PFSK-1 (cell line): ENCODE measurements at regions not wholly inside any gene's neighbourhood (a gene's known extent, or its start where the extent isn't known, plus 50 kb on each side); places are given as distances from the start of the nearest gene placed in this dataset.

Experiments used
- FOXP2 ChIP-seq: optimal IDR thresholded peaks from 2 replicates; pipeline ENCODE3; 2011; ENCODE audit warnings: borderline replicate concordance, control low read depth, inconsistent platforms; ENCODE audit not compliant: insufficient read depth; ENCODE audit errors: extremely low read length, extremely low read depth
- POLR2AphosphoS5 ChIP-seq: IDR thresholded peaks from 2 replicates; pipeline ENCODE4 v1.6.1; 2012; ENCODE audit warnings: low read depth, mild to moderate bottlenecking, control low read depth, low read length, moderate library complexity
- REST ChIP-seq, 2 experiments: IDR thresholded peaks; 2 replicates each; pipeline versions ENCODE4 v1.6.1 to v1.8.0; 2011 to 2012; ENCODE audit warnings: low read depth in 2 of 2, low read length in 2 of 2, control low read depth in 1 of 2, inconsistent platforms in 1 of 2, mild to moderate bottlenecking in 1 of 2, moderate library complexity in 1 of 2; ENCODE audit not compliant: insufficient read depth in 1 of 2
- SIN3A ChIP-seq: IDR thresholded peaks from 2 replicates; pipeline ENCODE4 v1.6.1; 2012; ENCODE audit warnings: mild to moderate bottlenecking, low read length, moderate library complexity, borderline replicate concordance; ENCODE audit not compliant: insufficient read depth
- TAF1 ChIP-seq: IDR thresholded peaks from 2 replicates; pipeline ENCODE4 v1.6.1; 2012; ENCODE audit warnings: low read length, control low read depth, borderline replicate concordance; ENCODE audit not compliant: insufficient read depth

- TF ChIP-seq POLR2AphosphoS5, result no peak
- no peak for TF ChIP-seq TAF1
- no peak for TF ChIP-seq SIN3A
- no peak for TF ChIP-seq REST (IDR thresholded peaks at IDR 0.05; ENCODE audit: insufficient read depth in 1 of 2, low read depth in 2 of 2, low read length in 2 of 2)
- TF ChIP-seq FOXP2, result no peak
Measured at GRCh38 chr14:54310151-54310850, 86.5 kb upstream of the CDKN3 start.

GRCh38 chr14:54310851-54311228 lies 86.0 kb upstream of the CDKN3 start:
- TF ChIP-seq POLR2AphosphoS5 (no peak), SIN3A (no peak), TAF1 (no peak), REST (IDR thresholded peaks at IDR 0.05; ENCODE audit: insufficient read depth in 1 of 2, low read depth in 2 of 2, low read length in 2 of 2) (no peak), FOXP2 (no peak)

GRCh38 chr14:54312166-54312801 lies 84.5 kb upstream of the CDKN3 start:
- TF ChIP-seq POLR2AphosphoS5, result no peak
- peak in 1 of 2 experiments; percentile 46; a peak in 1 of 4 replicates for TF ChIP-seq REST (IDR thresholded peaks at IDR 0.05; ENCODE audit: insufficient read depth in 1 of 2, low read depth in 2 of 2, low read length in 2 of 2)

GRCh38 chr14:54314365-54315104 lies 82.3 kb upstream of the CDKN3 start:
- TF ChIP-seq TAF1, result no peak
- no peak for TF ChIP-seq POLR2AphosphoS5
- no peak for TF ChIP-seq FOXP2

GRCh38 chr14:54316652-54317051 lies 80.2 kb upstream of the CDKN3 start:
- TF ChIP-seq REST (IDR thresholded peaks at IDR 0.05; ENCODE audit: insufficient read depth in 1 of 2, low read depth in 2 of 2, low read length in 2 of 2) (no peak), POLR2AphosphoS5 (no peak), FOXP2 (no peak), TAF1 (no peak), SIN3A (no peak)
